OCI-LY1 (cell line): ENCODE measurements at regions not wholly inside any gene's neighbourhood (a gene's known extent, or its start where the extent isn't known, plus 50 kb on each side); places are given as distances from the start of the nearest gene placed in this dataset.

Experiments
- H2AFZ ChIP-seq: fragments of 200-600 bp; sonication (generic), shearing (Covaris generic); 2 replicates; pipeline ENCODE4 v1.6.0; 2014; ENCODE audit warnings: antibody characterized with exemption, mild to moderate bottlenecking, low read length
- H3F3A ChIP-seq: fragments of 200-600 bp; sonication (generic), shearing (Covaris generic); 2 replicates; pipeline ENCODE4 v1.6.0; 2014; ENCODE audit warnings: mild to moderate bottlenecking, antibody characterized with exemption, low read length, moderate library complexity; ENCODE audit not compliant: insufficient read depth
- H3K27ac ChIP-seq: fragments of 200-600 bp; sonication (generic); 2 replicates; pipeline ENCODE4 v1.5.1; 2014; ENCODE audit warnings: low read length, mixed run types, mild to moderate bottlenecking, low read depth; ENCODE audit not compliant: poor library complexity, severe bottlenecking
- H3K27me3 ChIP-seq: fragments of 200-600 bp; sonication (generic); 2 replicates; pipeline ENCODE4 v1.6.0; 2014; ENCODE audit warnings: antibody characterized with exemption, mild to moderate bottlenecking, low read length, moderate library complexity; ENCODE audit not compliant: insufficient read depth
- H3K36me3 ChIP-seq: fragments of 200-600 bp; sonication (generic); 2 replicates; pipeline ENCODE4 v1.6.1; 2014; ENCODE audit warnings: mild to moderate bottlenecking, antibody characterized with exemption, low read length, moderate library complexity, mixed read lengths; ENCODE audit not compliant: insufficient read depth
- H3K4me1 ChIP-seq: fragments of 200-600 bp; sonication (generic); 2 replicates; pipeline ENCODE4 v1.5.1; 2014; ENCODE audit warnings: mild to moderate bottlenecking, low read length, moderate library complexity; ENCODE audit not compliant: insufficient read depth, severe bottlenecking
- H3K4me2 ChIP-seq: fragments of 200-600 bp; sonication (generic), shearing (Covaris generic); 2 replicates; pipeline ENCODE4 v1.6.1; 2014; ENCODE audit warnings: low read length
- H3K4me3 ChIP-seq: fragments of 200-600 bp; sonication (generic); 2 replicates; pipeline ENCODE4 v1.5.1; 2014; ENCODE audit warnings: low read length, low read depth, mild to moderate bottlenecking, mixed read lengths; ENCODE audit not compliant: poor library complexity, severe bottlenecking
- H3K79me2 ChIP-seq: fragments of 200-600 bp; shearing (Covaris generic); 2 replicates; pipeline ENCODE4 v1.6.1; 2016; ENCODE audit warnings: mixed run types, low read length, mixed read lengths; ENCODE audit not compliant: insufficient read depth
- H3K9ac ChIP-seq: fragments of 200-600 bp; sonication (generic), shearing (Covaris generic); 2 replicates; pipeline ENCODE4 v1.6.1; 2014; ENCODE audit warnings: mild to moderate bottlenecking, low read length, mixed read lengths
- H3K9me2 ChIP-seq: fragments of 200-600 bp; sonication (generic), shearing (Covaris generic); 2 replicates; pipeline ENCODE4 v1.6.1; 2014; ENCODE audit warnings: low read depth, mild to moderate bottlenecking, low read length, mixed read lengths
- H3K9me3 ChIP-seq: fragments of 200-600 bp; shearing (Covaris generic); 2 replicates; pipeline ENCODE4 v1.6.1; 2014; ENCODE audit warnings: low read length, mixed read lengths
- H4K20me1 ChIP-seq: fragments of 200-600 bp; sonication (generic), shearing (Covaris generic); 2 replicates; pipeline ENCODE4 v1.6.0; 2016; ENCODE audit warnings: mild to moderate bottlenecking, low read length; ENCODE audit not compliant: insufficient read depth
- EZH2 ChIP-seq: fragments of 200-600 bp; sonication (generic), shearing (Covaris generic); IDR thresholded peaks from 2 replicates; pipeline ENCODE4 v1.8.0; 2017; ENCODE audit warnings: borderline replicate concordance, mixed run types, mild to moderate bottlenecking, antibody characterized with exemption, low read length, moderate library complexity, mixed read lengths
- TF ChIP-seq, protein P1 (sequence below): fragments of 200-600 bp; sonication (generic), shearing (Covaris generic); IDR thresholded peaks from 2 replicates; pipeline ENCODE4 v1.5.1; 2017; ENCODE audit warnings: mild to moderate bottlenecking, antibody characterized with exemption, low read length, moderate library complexity, mixed read lengths

DNA sequence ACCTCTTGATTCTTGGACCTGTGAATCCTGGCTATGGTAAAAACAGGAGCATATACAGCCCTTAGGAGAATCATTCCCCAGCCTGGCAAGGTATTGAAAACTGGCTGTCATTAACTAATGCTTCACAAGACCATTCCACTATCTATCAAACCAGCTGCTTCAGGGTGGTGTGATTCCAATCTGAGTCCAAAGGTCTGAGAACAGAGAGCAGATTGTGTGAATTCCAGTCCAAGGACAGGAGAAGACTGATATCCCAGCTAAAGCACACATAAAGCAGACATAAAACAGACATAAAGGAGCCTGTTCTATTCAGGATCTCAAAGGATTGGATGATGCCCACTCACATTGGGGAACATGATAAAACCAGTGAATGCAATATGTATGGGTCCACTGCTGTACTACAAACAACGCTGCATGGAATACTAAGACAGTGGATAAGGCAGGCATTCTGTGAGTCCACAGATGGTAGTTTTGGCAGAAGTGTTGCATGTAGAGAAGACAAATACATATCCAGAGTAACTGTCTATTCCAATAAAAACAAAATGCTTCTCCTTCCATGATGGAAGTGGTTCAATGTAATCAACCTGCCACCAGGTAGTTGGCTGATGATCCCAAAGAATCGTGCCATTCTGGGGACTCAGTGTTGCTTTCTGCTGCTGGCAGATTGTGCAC is 363.9 kb downstream of the KCNJ3 start:
- no peak overlapping the region for H3K4me3 ChIP-seq
- H3K27me3 ChIP-seq, result no peaks in the 10 kb centered on the region
- no peaks in the 10 kb centered on the region for H4K20me1 ChIP-seq
- no peak overlapping the region for H3K9ac ChIP-seq
- TF ChIP-seq EZH2, result no peak
- TF ChIP-seq, protein P1, sequence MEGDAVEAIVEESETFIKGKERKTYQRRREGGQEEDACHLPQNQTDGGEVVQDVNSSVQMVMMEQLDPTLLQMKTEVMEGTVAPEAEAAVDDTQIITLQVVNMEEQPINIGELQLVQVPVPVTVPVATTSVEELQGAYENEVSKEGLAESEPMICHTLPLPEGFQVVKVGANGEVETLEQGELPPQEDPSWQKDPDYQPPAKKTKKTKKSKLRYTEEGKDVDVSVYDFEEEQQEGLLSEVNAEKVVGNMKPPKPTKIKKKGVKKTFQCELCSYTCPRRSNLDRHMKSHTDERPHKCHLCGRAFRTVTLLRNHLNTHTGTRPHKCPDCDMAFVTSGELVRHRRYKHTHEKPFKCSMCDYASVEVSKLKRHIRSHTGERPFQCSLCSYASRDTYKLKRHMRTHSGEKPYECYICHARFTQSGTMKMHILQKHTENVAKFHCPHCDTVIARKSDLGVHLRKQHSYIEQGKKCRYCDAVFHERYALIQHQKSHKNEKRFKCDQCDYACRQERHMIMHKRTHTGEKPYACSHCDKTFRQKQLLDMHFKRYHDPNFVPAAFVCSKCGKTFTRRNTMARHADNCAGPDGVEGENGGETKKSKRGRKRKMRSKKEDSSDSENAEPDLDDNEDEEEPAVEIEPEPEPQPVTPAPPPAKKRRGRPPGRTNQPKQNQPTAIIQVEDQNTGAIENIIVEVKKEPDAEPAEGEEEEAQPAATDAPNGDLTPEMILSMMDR, result no peak
- no peaks in the 10 kb centered on the region for H3K9me2 ChIP-seq
- no peak overlapping the region for H3K4me2 ChIP-seq
- no peak overlapping the region for H2AFZ ChIP-seq
- H3K27ac ChIP-seq, result no peak overlapping the region
- no peaks in the 10 kb centered on the region for H3K79me2 ChIP-seq
- H3K4me1 ChIP-seq, result no peaks in the 10 kb centered on the region
- no peaks in the 10 kb centered on the region for H3K36me3 ChIP-seq
- H3F3A ChIP-seq, result no peaks in the 10 kb centered on the region
- H3K9me3 ChIP-seq, result 0 out of 2 replicates have a peak, but pooled peaks cover 5% of the 10 kb centered on the region

DNA sequence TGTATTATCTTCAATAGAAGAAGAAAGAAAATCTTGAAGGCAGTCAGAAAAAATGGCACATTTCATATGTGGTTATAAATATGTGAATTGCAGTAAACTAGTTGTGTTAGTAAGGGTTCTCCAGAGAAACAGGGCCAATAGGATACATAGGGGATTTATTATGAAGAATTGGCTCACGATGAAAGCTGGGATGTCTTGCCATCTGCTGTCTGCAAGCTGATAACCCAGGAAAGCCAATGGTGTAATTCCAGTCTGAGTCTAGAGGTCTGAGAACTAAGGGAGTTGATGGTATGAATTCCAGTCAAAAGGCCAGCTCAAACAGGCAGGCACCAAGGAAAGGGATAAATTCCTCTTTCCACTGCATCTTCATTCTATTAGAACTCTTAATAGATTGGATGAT is 362.4 kb downstream of the KCNJ3 start:
- Histone ChIP-seq H3K9me3 (0 out of 2 replicates have a peak, but pooled peaks cover 8% of the 10 kb centered on the region), H3K27me3 (no peaks in the 10 kb centered on the region), H4K20me1 (no peaks in the 10 kb centered on the region), H3K9ac (no peak overlapping the region), H3K9me2 (no peaks in the 10 kb centered on the region), H2AFZ (no peak overlapping the region), H3K4me3 (no peak overlapping the region), H3K4me1 (no peaks in the 10 kb centered on the region), H3K27ac (no peak overlapping the region), H3K79me2 (no peaks in the 10 kb centered on the region), H3K4me2 (no peak overlapping the region), H3F3A (no peaks in the 10 kb centered on the region), H3K36me3 (no peaks in the 10 kb centered on the region)
- TF ChIP-seq, protein P1, result no peak
- TF ChIP-seq EZH2, result no peak

DNA sequence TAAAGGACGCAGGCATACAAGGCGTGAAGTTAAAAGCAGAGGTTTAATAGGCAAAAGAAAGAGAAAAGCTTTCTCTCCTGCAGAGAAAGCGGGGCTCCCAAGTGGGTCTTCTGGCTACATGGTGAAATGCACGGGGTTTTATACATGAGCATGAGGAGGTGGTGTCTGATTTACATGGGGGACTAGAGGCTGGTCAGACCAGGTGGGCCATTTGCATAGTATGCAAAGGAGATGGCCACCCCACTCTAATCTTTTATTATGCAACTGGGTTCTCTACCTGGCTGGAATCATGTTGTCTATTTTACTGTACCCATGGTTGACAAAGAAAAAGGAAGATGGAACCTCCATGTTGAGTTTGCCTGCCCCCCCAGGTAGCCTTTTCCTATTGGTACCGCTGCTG is 356.2 kb downstream of the KCNJ3 start:
- Histone ChIP-seq H3K4me1 (peaks cover 4% of the 10 kb centered on the region), H3F3A (peaks cover 4% of the 10 kb centered on the region; the same call in 1 of the 2 replicates), H3K27ac (no peak overlapping the region), H3K36me3 (no peaks in the 10 kb centered on the region), H3K4me3 (no peak overlapping the region), H3K9me2 (no peaks in the 10 kb centered on the region), H3K9me3 (peaks cover 7% of the 10 kb centered on the region; the same call in 1 of the 2 replicates), H3K9ac (no peak overlapping the region), H2AFZ (no peak overlapping the region), H3K27me3 (no peaks in the 10 kb centered on the region), H3K4me2 (no peak overlapping the region), H4K20me1 (no peaks in the 10 kb centered on the region), H3K79me2 (no peaks in the 10 kb centered on the region)
- TF ChIP-seq, protein P1, result no peak
- TF ChIP-seq EZH2, result no peak
